GM21515 (cell line): ENCODE measurements at regions not wholly inside any gene's neighbourhood (a gene's known extent, or its start where the extent isn't known, plus 50 kb on each side); places are given as distances from the start of the nearest gene placed in this dataset.

Source experiments
- ATAC-seq: cut with Tn5 transposase; IDR thresholded peaks from one replicate; pipeline ENCODE4 v1.9.1; 2021; ENCODE audit not compliant: unreplicated experiment

- ATAC-seq, result no peak
Observed at GRCh38 chr5:64110222-64110621, 55.4 kb upstream of the RNF180 start.

GRCh38 chr5:64108674-64109073, 57.0 kb upstream of the RNF180 start:
- ATAC-seq, result no peak

GRCh38 chr5:64100203-64100602, 65.4 kb upstream of the RNF180 start:
- no peak for ATAC-seq

- ATAC-seq, result no peak
Observed at GRCh38 chr5:64096771-64097170, 68.9 kb upstream of the RNF180 start.

- no peak for ATAC-seq
Observed at GRCh38 chr5:64077589-64077988, 88.1 kb upstream of the RNF180 start.

GRCh38 chr5:64074533-64074932, 91.1 kb upstream of the RNF180 start:
- peak; percentile 91 for ATAC-seq

GRCh38 chr5:64069486-64069885, 96.2 kb upstream of the RNF180 start:
- no peak for ATAC-seq

- no peak for ATAC-seq
Observed at GRCh38 chr5:64050296-64050695, 88.1 kb upstream of the HTR1A start.

- no peak for ATAC-seq
Observed at GRCh38 chr5:64040490-64040889, 78.2 kb upstream of the HTR1A start.

GRCh38 chr5:64026493-64026892, 64.2 kb upstream of the HTR1A start:
- ATAC-seq, result no peak

- ATAC-seq, result no peak
Observed at GRCh38 chr5:64019746-64020145, 57.5 kb upstream of the HTR1A start.

GRCh38 chr5:64018966-64019365, 56.7 kb upstream of the HTR1A start:
- no peak for ATAC-seq

- ATAC-seq, result no peak
Observed at GRCh38 chr5:64015824-64016223, 53.6 kb upstream of the HTR1A start.
